HG03045 (cell line): ENCODE measurements at regions not wholly inside any gene's neighbourhood (a gene's known extent, or its start where the extent isn't known, plus 50 kb on each side); places are given as distances from the start of the nearest gene placed in this dataset.

Experiments used
- ATAC-seq: cut with Tn5 transposase; IDR thresholded peaks from one replicate; pipeline ENCODE4 v1.9.1; 2021; ENCODE audit warnings: mild to moderate bottlenecking, moderate library complexity; ENCODE audit not compliant: unreplicated experiment

DNA sequence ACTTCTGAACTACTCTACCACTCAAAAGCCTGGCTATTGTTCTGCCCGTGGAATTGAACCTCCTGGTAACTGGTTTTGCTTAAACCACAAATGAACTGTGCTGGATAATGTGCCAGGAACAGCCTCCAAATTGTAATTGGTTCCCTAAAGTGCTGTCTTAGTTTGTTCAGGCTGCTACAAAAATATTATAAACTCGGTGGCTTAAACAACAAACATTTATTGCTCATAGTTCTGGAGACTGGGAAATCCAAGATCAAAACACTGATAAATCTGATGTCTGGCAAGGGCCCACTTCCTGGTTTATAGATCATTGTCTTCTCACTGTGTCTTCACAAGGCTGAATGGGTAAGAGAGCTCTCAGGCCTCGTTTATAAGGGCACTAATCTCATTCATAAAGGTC lies 149.2 kb upstream of the NCKAP5 start:
- ATAC-seq: no peak

GRCh38 chr2:133718688-133719201 lies 150.5 kb upstream of the NCKAP5 start:
- no peak for ATAC-seq

DNA sequence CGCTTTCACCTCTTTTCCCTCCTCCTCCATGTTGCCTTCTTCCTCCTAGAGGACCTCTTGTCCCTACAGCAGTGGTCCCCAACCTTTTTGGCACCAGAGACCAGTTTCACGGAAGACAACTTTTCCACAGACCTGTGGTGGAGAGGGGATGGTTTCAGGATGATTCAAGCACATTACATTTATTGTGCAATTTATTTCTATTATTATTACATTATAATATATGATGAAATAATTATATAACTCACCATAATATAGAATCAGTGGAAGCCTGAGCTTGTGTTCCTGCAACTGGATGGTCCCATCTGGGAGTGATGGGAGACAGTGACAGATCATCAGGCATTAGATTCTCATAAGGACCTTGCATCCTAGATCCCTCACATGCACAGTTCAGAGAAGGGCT lies 152.2 kb upstream of the NCKAP5 start:
- no peak for ATAC-seq

DNA sequence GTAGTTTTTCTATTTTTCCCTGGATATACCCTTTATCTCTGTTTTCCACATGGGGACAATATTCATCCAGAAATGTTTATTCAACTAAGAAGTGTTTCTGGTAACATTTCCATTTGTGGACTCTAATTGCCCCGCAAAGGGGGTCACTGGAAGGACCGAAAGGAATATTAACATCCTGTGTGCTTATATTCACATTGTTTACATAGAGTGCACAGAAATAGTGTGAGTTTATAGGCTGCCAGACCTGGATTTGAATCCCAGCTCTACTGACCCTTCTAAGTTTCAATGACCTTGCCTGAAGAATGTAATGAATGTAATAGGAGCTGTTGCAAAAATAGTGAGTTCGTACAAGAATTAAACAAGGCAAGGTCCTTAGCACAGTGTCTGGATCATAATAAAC lies 152.9 kb upstream of the NCKAP5 start:
- ATAC-seq: no peak

- no peak for ATAC-seq
These were observed 154.9 kb upstream of the NCKAP5 start for GRCh38 chr2:133723133-133723532.

DNA sequence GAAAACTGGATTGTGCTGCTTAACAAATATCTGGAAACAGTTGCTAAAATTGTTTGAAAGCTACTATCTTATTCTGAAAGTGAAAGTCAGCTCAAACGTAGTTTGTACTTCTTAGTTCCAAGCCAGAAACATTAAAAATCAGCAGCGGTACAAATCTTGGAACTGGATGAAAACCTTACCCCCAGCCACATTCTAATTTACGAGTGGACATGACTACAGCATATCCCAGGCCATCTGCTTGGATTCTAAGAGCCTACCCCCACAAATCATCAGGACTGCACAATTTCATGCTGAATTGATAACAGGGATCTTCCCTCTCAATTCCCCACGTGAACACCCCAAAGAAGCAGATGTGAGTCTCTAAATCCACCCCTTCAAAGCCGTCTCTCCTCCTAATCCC lies 158.7 kb upstream of the NCKAP5 start:
- ATAC-seq: no peak

DNA sequence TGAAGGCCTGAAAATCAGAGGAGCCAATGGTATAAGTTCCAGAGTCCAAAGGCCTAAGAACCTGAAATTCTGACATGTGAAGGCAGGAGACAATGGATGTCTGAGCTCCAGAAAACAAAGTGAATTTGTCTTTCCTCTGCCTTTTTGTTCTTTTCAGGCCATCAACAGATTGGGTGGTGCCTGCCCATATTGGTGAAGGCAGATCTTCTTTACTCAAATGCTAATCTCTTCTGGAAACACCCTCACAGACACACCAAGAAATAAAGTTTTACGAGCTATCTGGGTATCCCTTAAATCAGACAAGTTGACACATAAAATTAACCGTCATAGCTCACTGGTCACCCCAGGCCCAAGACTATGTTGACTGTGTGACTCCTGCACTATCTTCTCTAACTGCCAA lies 163.8 kb upstream of the NCKAP5 start:
- ATAC-seq: no peak

DNA sequence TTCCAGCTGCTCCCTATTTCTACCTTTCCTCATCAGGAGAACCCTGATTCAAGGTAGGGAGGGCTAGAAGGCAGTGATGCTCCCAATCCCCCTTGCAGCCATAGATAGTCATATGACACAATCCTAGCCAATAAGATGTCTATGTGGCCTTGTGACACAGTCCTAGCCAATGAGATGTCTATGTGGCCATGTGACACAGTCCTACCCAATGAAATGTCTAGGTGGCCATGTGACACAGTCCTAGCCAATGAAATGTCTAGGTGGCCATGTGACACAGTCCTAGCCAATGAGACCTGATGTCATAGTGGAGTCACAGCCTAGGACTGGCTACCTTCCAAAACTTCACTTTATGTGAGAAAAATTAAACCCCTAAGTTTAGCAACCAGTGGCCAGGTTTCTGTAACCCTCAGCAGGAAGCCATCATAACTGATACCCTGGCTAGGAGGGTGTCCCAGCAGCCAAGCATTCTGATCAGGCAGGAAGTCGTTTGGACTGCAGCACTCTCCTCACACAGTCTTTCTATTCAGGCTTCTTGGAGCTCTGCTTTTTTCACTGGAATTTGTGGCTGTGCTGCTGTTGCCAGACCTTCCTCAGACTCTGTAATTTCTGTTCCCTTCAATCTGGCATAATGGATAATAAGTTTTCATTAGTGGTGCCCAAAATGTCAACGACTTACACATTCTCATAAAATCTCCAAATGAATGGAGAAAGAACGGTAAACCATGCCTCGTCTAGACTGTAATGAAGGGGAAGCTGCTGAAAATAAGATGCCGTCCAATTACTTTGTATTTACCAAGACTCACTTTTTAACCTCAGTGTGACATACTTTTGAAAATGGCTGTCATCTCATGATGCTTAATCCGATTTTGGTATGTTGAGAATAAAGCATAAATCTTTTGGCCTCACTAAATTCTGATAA lies 165.0 kb upstream of the NCKAP5 start:
- ATAC-seq: no peak

DNA sequence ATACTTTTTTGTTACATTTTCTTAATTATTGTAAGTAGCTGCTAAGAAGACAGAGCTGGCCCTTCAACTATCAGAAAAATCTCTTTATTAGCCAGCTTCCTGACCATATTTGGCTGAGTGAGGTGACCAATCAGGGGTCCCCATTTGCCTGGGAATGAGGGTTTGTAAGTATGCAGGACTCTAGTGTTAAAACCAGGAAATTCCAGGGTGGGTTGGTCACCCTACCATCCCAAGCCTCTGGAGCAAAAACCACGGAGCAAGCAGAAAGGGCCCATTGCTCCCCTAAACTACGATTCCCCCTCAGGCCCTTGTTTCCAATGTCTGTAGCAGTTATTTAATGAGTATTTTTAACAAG lies 165.6 kb upstream of the NCKAP5 start:
- no peak for ATAC-seq

DNA sequence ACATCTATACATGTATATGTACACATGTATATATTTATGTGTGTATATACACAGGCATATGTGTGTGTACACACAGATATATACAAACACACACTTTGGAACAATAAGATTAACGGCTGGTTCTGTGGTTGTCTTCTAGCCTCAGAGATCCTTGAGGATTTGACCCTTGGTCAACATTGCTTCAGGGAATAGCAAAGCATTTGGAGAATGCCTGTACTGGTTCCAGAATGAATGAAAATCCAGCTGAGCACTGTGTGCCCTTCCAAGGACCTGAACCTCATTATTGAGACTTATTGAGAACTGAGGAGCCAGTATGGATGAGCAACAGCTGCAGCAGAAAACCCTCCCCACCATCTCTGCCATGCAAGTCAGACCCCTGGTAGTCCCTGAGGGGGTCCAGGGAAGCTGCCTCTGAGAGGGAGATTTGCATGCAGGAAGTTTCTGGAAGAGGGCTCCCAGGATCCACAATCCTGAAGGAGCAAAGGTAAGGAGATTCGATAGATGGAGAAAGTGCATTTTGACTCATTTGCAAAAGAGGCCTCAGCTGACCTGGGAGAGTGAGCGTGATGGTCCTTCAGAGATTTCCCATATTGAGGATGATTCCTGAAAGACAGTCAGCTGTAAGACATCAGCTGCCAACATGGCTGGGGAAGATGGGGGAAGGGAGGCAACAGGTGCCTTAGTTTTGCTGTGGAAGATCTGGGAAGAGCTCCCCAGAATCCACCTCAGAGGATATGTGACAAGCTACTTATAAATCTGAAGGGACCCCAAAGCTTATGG lies 166.6 kb upstream of the NCKAP5 start:
- ATAC-seq: no peak

GRCh38 chr2:133736674-133737073 lies 168.4 kb upstream of the NCKAP5 start:
- ATAC-seq: no peak

- no peak for ATAC-seq
These were observed 169.2 kb upstream of the NCKAP5 start for GRCh38 chr2:133737242-133737993.

- ATAC-seq: no peak
These were observed 170.8 kb upstream of the NCKAP5 start for GRCh38 chr2:133739039-133739438.

- no peak for ATAC-seq
These were observed 172.2 kb upstream of the NCKAP5 start for GRCh38 chr2:133740500-133740899.

DNA sequence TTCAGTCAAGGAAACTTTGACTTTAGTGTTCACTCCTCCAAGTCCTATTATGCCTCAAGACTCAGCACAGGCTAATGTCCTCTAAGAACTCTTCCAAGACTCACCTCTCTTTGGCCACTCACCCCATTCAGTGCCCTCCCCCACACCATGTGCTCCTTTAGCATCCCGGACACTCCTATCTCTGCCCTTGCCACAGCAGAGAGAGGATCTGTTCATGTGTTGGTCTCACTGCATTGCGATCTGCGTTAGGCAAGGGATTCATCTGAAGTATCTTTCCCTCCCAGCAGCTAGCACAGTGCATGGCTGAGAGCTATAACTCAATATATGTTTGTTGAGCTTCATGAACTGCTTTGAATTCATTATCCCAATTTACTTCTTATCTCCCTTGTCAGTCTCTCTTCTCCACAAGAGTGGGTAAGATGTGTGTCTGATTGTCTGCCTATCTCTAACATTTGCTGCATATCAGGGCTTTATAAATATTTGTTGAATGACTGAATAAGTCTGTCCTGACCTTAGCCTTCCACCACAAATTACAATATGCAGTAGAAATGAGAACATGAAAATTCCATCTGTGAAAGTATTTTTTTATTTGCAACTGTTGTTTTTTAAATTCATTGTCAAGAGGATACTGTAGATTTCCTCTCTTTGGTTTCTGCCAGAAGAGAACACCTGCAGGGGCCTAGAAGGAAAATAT lies 179.9 kb upstream of the NCKAP5 start:
- no peak for ATAC-seq

DNA sequence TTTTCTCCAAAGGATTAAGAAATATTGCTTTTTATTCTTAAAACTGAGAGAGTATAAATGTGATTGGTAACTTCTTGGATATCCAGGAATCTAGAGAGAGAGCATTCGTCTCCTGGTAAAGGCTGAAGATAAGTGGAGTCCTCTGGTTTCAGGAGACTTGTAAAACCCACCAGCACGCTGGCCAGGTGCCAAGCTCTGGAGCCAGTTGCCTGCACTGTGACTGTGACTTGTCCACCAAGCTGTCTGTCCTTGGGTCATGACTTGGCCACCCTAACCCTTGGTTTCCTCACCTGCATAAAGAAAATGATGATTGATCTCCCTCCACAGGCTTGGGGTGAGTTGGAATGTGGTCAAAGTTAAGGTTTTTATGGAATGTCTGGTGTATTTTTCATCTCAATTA lies 185.4 kb upstream of the NCKAP5 start:
- ATAC-seq: no peak

DNA sequence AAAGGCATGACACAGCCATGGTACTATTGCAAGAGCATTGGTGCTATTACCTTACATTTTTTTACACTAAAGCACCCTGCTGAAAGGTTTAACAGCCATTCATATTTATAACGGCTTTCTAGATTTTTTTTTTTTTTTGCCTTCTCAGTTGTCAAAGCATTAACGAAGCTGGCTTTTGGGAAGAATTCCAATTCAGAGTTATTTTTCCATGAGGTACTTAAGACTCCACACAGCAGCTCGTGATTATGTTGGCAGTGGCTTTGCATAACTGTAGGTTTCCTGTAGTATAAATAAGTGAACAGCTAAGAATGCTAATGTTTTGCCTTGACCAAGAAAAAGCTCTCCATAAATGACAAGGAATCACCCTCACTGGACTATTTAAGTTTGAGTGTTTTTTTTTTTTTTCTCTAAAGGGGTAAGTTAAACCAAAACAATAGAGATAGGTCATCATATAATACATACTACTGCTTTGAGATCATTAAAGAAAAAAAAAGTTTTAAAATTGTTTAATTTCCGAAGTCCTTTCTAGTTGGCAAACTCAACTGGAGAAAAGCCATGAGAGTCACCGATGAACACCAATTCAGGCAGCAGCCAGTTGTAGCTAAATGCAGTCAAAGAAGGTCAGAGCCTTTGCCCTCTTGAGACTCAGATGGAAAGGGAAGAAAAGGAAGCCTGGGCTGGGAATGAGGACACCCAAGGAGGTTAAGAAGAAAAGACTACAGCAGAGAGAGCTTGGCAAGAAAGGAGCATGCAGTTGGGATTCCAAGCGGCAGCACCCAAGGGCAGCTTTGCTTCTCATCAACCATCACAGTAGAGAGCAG lies 187.4 kb upstream of the NCKAP5 start:
- no peak for ATAC-seq

GRCh38 chr2:133756833-133757232 lies 188.6 kb upstream of the NCKAP5 start:
- ATAC-seq: no peak

DNA sequence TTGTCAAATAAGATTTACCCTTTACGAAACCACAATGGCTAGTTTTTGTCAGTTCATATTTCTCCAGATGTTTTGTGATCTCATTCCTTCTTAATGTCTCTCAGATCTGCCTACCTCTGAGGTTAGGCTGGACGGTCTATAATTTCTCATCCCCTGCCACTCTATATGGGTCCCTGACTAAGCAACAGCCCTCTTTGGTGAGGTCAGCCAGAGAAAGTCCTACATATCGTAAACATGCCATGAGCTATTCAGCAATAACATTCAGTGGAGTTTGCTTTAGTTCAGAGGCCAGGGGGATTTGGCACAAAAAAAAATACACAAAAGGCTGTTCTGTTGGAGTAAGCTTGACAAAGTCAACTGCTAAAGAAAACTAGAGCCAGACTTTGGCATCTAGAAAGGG lies 192.1 kb upstream of the NCKAP5 start:
- ATAC-seq: no peak

- ATAC-seq: no peak
These were observed 197.4 kb upstream of the NCKAP5 start for GRCh38 chr2:133765658-133766057.
